Transverse colon (tissue), 3 donors: ENCODE measurements at regions not wholly inside any gene's neighbourhood (a gene's known extent, or its start where the extent isn't known, plus 50 kb on each side); places are given as distances from the start of the nearest gene placed in this dataset.

Source experiments
- CTCF ChIP-seq, 5 experiments: fragments of 200-600 bp in 3 of 5; fragments of 450-650 bp in 2 of 5; sonication (generic) in 3 of 5; IDR thresholded peaks; 1 replicate in 2 of 5; 2 replicates in 3 of 5; pipeline ENCODE4 v1.5.1; 2016 to 2017; ENCODE audit warnings: antibody characterized with exemption in 5 of 5, inconsistent platforms in 3 of 5, mild to moderate bottlenecking in 2 of 5, moderate library complexity in 1 of 5
- POLR2A ChIP-seq: fragments of 450-650 bp; IDR thresholded peaks from one replicate; pipeline ENCODE4 v1.6.1; 2016; ENCODE audit warnings: antibody characterized with exemption, mild to moderate bottlenecking, moderate library complexity

GRCh38 chr5:23330726-23331125 is 176.7 kb upstream of the PRDM9 start:
- TF ChIP-seq CTCF (IDR thresholded peaks at IDR 0.05) (no peak), POLR2A (no peak)
